GF-D8 (cell line): ENCODE measurements at regions not wholly inside any gene's neighbourhood (a gene's known extent, or its start where the extent isn't known, plus 50 kb on each side); places are given as distances from the start of the nearest gene placed in this dataset.

Experiments used
- DNase-seq: peaks from one replicate; lab custom pipeline; 2025; lab: John Stamatoyannopoulos, UW

DNA sequence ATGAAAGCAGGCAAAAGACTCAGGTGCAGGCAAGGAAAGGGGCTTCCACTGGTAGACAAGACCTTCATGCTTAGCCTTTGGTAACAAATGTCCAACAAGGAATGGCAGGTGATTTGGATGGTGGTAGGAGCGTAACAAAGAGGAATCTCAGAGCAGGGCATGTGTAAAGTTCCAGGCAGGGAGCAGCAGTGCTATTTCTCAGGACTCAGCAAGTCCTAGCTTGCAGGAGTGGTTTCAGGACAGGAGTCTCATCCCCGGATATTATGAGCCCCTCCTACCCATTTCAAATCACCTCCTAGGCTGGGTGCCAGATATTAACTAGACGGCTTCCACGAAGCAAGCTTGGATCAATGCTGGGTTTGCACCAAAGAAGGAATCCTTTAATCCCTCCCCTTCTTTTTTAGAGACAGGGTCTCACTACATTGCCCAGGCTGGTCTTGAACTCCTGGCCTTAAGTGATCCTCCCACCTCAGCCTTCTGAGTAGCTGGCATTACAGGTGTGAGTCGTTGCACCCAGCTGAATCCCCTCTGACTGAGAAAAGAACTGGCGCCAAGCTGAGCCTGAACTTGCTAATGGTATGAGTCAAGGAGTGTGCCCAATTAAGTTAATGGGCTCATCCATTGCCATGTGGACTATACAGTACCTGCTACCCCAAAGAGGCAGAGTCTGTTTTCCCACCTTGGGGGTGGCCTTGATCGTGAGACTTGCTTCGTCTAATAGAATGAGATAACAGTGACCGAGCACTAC, 190.3 kb downstream of the ARL4C start:
- DNase-seq: no peak

DNA sequence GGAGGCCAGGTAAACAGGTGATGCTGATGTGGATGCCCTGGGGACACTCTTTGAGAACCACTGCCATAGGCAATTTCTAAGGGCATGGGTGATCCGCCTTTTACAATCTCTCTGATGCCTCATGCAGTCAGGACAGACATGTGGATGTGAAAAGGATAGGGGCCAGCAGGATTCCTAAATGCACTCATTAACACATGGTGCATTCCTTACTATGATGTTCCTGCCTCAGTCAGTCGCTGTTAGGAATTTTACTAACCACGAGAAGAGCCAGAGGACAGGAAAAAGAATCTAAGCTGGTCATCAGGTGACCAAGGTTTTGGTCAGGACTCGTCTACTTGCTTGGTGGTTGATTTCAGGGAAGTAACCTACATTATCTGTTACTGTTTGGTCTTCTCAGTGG, 191.0 kb downstream of the ARL4C start:
- no peak for DNase-seq

DNA sequence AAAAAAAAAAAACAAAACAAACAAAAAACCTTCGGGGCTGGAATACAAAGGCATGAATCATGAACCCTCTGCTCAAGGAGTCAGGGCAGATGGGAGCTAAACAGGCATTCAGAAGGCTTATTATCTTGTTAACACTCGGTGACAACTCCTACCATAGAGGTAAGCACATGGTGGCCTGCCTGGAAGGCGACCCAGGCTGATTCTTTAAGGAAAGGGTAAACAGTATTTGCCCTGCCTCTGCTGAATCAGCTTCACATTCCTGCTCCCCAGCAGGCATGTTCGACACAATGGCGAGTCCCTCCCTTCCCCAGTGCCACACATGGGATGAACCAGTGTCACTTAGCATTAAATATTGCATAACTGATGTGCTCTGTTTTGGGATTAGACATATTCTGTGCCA, 191.9 kb downstream of the ARL4C start:
- DNase-seq: no peak

DNA sequence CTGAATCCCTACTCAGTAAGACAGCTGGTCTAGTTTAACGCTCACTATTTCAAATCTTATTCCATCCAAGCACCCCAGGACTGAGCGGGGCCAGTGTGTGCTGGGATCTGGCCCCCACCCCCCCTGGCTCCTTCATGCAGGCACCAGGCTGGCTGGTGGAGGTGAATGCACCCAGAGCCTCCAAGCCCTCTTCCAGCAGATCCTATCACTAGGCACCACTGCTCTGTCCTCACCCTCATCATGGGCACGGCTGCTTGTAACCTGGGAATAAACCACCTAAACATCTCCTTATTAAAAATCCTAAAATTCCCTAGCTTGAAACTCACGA, 194.3 kb downstream of the ARL4C start:
- no peak for DNase-seq

DNA sequence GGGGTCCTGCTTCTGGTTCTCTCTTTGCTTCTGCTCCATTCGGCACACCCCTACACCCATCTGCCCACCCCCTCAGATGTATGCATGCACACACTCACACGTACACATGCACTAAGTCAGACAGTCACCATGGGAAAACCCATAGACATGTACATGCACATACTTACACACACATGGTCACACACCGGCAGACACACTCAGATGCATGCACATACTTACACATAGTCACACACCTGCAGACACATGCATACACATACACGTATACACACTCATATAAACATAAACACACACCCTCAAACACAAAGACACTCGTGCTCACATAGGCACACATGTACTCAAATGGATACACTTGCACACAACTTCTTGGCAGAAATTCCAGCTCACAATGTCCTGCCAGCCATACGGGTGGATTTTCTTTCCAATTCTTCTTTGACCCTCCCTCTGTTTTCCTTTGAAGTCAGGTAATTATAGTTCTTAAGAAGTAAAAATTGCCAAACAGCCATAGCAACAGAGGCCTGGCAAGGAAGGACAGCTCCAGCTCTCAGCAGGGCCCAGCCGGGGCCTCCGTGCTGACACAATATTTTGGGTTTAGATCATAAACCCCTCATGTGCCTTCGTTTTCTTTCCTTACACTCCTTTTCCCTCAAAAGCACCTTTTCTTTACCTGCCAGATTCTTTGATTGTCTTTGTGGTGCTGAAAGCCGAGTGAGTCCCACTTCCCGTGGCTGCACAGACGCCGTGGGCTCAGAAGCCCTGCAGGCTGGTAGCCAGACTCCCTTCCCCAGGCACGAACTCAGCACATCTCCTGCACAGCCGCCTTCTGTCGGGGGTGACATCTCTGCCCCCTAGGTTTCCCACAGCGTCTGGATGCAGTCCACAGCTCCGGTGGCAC, 195.7 kb downstream of the ARL4C start:
- no peak for DNase-seq

DNA sequence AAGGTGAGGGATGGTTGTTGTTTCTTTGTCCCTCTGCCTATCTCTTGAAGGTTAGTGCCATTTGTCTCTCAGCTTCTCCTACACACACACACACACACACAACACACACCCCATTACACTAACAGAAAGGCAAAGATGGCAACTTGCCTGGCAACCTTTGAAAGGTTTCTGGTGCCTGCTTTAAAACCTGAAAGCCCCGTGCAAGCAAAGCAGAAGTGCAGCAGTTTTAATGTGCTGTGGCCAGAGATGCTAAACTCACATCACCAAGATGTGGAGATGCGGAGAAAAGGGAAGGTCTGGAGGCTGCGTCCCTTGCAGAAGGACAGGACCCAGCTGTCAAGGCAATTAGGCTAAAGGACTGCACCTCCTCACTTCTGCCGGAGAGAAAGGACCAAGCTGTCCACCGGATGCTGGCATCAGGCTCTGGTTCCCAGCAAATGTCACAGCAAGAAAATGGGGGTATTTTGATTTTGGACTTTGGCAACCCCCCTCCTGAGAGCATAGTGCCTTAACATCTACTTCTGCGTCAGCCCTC, 196.4 kb downstream of the ARL4C start:
- DNase-seq: no peak

DNA sequence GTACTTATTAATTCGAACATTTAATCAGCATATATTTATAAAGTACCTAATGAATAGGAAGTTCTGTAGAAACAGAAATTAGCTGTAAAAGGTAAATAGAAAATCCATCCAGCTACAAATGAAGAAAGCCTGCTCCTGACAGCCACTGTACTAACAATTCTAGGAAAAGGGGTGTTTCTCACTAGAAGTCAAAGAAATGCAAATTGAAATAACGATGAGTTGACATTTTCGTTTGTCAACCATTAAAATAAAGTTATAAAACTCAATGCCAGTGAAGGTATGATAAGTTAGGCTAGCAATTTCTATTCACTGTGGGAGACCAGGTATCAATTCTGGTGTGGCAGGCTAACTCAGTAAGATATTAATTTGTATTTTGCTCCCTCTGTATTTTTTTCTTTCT, 198.0 kb downstream of the ARL4C start:
- DNase-seq: no peak

DNA sequence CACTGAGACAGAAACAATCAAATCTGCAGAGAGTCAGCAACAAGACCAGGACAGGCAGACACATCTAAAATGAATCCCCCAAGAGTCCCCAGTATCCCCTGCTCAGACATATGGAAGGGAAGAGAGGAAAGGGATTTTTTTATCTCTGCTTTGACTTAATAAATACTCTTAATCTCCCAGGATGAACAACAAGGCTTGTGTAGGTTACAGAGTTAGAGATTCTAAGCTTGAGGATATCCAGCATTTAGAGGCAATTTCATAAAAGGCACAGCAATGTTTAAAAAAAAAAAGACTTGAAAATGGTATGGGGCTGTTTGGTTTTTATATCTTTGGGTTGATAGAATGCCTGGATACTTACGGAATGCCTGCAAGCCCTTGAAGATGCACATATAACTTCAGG, 199.9 kb downstream of the ARL4C start:
- DNase-seq: no peak

DNA sequence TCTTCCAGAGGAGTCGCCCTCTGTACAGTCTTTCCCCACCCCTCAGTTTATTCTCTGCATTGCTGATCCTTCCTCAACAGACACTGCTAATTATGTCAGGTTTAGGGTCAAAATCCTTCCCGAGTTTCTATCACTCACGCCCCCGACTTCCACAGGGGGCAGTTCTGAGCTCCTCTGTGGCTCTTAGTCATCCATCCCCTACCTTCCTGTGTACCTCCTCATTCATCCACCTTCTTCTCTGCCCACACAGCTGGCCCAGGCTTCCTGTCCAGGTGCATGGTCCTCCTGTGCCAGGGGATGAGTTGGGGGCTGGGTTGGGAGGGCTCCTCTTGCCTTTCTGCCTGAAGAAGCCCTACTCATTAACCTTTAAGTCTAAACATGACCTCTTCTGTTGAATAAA, 202.9 kb downstream of the ARL4C start:
- no peak for DNase-seq

DNA sequence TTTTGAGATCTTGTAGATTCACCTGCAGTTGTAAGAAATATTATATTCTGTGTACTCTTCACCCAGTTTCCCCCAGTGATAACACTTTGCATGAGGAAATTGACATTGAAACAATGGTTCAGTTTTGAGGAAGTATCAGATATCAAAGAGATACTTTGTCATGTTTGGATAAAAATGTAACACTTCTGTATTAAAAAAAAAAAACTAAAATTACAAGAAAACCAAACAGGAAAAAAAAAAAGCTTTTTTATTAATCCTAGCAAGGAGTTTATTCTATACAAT, 204.0 kb downstream of the ARL4C start:
- no peak for DNase-seq

DNA sequence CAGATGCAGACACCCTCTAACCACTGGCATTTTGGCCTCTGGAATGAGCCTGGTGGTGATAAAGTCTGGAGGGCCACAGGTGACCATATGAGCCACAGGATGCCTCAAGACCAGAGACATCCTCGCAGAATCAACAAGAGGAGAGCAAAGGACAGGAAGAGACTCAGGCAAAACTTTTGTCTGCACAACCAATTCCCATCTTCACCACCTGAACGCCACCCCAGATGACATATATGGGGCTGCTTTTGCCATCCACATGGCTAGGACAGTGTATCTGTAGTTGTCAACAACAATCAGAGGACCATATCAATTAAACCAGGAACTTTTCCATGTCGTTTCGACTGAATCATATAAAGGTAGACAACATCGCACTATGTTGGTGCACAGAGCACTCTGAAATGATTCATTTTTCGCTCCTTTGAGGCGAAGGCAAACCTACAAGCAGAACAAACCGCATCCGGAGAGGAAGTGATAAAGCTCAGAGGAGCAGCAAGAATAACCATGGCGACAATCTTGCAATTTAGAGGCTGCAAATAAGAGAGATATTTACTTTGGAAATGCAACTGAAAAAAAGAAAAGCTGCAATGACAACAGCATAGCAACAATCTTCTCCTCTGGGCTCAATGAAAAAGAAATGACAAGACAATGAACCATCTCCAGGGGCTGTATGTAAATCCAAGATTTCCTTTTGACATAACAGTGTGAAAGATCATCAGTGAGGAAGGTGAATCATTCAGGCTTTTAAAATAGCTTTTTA, 204.5 kb downstream of the ARL4C start:
- DNase-seq: peak; percentile 35

DNA sequence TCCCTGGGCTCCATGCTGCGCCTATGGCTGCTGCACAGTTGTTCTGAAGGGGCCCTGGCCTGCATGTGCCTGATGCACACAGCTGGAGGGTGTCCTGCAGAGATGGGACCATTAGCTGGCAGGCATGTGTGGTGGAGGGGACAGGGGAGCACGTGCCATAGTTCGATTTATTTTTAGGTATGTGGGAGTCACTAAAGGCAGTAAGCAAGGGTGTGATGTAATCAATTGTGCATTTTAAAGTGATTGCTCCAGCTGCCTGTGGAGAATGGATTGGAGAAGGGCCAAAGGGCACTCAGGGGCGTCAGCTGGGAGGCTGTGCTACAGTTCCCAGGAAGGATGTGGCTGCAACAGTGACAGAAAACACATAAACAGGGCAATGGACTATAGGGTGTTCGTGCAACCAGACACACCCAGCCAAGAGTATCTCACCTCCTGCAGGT, 205.1 kb downstream of the ARL4C start:
- DNase-seq: peak; percentile 21

DNA sequence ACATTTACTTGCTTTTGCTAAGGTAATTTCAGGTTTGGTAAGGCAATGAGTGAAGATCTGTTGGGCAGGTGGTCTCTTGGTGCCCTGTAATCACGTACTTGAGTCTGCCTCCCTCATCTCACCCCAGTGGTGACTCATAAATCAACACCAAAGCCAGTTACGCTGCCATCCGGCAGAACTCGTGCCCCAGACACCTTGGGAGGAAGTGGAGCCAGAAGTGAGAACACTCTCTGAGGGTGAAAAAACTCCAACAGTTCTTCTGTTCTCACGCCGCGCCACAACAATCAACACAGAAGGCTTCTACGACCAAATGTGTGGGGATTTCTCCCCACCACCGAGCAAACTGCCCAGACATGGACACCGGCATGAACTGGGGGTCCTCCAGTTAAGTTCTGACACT, 206.2 kb downstream of the ARL4C start:
- no peak for DNase-seq

DNA sequence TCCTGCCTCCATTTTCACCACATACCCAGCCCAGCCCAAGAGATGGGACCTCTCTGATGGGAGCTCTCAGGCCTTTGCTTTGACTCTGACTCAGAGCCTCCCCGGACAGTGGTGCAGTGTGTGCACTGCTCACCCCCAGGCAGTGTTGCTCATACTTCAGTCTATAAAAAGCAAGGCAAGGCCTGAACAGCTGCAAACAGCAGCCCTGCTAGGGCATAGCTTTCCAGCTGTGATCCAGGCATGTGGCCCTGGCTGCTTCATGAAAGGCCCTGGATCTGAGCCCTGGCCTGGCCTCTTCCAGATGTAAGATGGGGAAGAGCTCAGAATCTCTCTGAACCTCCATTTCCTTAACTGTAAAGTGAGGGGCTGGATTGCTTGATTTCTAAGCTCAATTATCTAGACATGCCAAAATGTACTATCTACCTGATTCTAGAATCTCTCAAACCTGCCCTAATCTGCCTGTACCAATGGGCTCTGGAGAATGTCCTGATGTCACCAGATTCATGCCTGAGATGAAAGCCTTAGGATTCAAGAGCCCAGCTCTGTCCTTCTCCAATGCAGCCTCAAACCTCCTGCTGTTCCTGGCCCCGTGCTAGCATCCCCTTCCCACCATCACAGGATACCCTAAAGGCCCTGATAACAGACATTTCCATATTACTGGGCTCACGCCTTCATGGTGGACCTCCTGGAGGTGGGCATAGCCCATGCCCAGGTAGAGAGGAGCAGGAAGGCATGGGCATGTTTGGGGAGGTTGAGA, 206.9 kb downstream of the ARL4C start:
- no peak for DNase-seq

DNA sequence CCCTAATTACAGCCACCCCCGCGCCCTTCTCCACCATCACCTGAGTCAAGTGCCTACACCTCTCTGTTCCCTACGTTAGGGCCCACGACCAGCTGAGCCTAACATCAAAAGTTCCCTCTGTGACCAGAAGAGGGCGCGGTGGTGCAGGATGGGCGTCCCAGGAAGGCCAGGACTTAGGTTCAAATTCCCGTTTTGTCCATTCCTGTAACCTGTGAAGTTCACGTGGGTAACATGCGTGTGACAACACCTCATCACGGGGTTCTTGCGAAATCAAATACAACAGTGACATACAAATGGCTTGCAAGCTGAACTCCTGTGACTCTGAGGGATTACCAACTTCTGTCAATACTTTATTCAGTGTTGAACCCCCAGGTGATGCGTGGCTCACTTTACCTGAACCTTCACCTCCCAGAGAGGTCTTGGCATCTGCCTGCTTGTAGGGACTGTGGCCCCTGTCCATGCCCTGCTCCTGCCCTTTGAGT, 207.9 kb downstream of the ARL4C start:
- DNase-seq: no peak

DNA sequence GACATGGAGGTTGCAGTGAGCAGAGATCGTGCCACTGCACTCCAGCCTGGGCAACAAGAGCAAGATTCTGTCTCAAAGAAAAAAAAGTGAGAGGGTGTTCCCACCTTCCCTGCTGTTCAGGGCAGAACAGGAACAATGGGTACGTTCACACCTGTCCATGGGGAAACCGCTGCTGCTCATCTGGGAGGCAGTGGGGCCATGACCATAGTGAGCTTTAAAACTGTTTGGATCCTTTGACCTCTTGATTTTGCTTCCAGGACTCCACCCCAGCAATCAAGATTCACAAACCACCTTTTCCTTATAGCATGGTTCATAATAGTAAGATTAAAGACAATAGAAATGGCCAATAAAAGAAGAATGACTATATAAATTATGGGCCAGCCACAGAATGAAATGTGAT, 209.2 kb downstream of the ARL4C start:
- DNase-seq: no peak

DNA sequence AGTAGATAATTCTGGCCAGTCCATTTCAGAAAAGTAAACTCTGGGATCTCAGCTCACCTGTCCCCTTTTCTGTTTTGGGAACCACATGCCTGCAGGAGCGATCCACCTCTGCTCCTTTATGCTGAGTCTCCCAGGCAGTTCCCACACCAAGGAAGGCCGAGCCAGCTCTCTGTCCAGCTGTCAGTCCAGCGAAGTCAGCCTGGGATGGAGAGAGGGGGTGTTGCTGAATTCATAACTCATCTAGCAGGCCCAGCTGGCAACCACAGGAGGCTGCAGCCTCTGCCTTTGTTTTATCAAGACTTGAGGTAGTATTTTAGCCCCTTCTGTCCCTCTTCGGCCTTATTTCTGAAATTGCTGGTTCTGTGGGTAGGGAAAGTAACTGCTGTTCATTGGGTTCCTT, 209.9 kb downstream of the ARL4C start:
- no peak for DNase-seq

DNA sequence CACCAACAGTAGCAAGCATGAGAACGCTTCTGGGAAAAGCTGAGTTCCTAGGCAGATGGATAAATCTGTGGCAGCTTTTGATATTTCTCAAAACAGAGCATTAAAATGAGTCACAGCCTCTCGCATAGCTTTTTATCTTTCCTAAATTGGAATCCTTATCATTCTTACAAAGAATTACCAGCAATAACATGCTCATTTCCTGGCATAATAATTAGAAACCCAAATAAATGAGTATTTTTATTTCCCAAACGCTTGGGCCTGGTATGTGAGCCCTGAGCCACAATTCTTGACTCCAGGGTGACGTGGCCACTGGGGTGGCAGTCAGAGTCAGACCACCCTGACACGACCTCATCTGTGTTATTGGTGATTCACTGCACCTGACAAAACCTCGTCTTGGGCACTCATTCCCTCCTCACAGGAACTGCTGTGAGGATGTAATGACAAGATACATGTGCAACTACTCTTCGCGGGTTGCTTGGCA, 210.7 kb downstream of the ARL4C start:
- no peak for DNase-seq

DNA sequence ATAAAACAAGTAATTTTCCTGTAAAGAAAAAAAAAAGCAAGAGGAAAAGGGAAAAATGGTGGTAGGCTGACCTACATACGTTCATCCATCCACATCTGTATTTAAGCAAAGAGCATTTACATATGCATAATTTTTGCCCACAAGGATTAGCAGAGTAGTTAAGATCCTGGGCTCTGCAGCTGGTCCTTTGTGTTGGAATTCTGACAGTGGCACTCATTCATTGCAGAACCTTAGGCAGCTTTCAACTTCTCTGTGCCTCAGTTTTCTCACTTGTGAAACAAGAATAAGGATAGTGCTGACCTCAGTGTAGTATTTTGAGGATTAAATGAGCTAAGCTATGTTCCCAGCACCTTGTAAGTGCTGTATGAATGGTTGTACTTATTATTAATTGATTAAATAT, 211.3 kb downstream of the ARL4C start:
- no peak for DNase-seq

DNA sequence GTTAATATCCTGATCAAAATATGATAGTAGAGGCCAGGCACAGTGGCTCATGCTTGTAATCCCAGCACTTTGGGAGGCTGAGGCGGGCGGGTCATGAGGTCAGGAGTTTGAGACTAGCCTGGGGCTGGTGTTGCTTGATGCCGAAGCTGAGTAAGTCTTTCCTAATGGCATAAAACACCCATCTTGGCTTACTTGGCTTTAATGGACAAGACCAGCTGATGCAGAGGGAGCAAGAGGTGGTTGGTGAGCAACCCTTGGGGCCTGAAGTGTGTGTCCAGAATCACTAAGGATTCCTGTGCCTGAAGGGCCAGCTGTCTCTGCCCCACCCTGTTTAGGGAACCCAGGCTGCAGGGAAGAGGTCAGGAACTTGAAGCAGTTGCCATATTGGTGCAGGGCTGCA, 217.2 kb downstream of the ARL4C start:
- DNase-seq: no peak

DNA sequence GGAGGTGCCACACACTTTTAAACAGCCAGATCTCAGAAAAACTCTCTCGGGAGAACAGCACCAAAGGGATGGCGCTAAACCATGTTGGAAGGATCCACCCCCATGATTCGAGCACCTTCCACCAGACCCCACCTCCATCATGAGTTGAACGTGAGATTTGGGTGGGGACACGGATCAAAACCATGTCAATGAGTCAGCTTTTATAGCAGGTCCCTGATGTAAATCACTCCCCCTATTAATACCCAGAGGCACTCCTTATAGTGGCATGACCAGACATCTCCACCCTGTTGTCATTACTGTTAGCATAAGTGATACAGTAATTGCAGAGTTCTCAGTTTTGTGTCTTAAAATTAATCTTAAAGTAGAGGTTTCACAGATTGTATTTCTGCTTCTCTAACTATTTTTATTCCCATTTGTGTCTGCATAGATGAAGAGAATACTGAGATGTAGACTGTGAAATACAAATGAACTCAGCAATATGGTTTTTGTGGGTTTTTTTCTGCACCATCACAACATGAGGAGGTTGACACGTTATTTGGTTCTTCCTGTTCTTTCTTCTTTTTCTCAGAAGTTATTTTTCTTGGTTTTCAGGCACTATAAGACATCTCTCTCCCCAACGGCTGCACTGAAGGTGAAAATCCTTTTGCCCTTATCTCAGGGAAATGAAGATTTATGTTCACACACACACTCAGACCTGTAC, 218.2 kb downstream of the ARL4C start:
- DNase-seq: no peak
